Suprapubic skin (tissue), 4 donors: ENCODE measurements at regions not wholly inside any gene's neighbourhood (a gene's known extent, or its start where the extent isn't known, plus 50 kb on each side); places are given as distances from the start of the nearest gene placed in this dataset.
A peak's percentile ranks its signal among the peaks of the same experiment; 100 is the strongest.
"Not testable (repeated sequence)": the region's sequence is repeated elsewhere in the genome, so short reads cannot be mapped to it uniquely, and the experiment has no call there.

ENCODE experiments used
- DNase-seq, 2 donors: peaks; one replicate each; pipeline ENCODE4 v3.0.0-alpha.2; 2019; ENCODE audit warnings: low spot score in 2 of 2
- H3K27ac ChIP-seq: fragments of 200-600 bp; sonication (generic); one replicate; pipeline ENCODE4 v1.5.1; 2019
- H3K27me3 ChIP-seq: fragments of 200-600 bp; sonication (generic); one replicate; pipeline ENCODE4 v1.5.1; 2019
- H3K36me3 ChIP-seq: fragments of 200-600 bp; sonication (generic); one replicate; pipeline ENCODE4 v1.5.1; 2019
- H3K4me1 ChIP-seq: fragments of 200-600 bp; sonication (generic); one replicate; pipeline ENCODE4 v1.5.1; 2019
- H3K4me3 ChIP-seq: fragments of 200-600 bp; sonication (generic); one replicate; pipeline ENCODE4 v1.5.1; 2019; ENCODE audit warnings: mild to moderate bottlenecking
- H3K9me3 ChIP-seq: fragments of 200-600 bp; sonication (generic); one replicate; pipeline ENCODE4 v1.5.1; 2019
- EP300 ChIP-seq: sonication (generic); formaldehyde crosslinking; IDR thresholded peaks from one replicate; pipeline ENCODE4 v1.6.1; 2017; ENCODE audit warnings: antibody characterized with exemption
- POLR2A ChIP-seq, 2 donors: fragments of 450-650 bp; IDR thresholded peaks; one replicate each; pipeline ENCODE4 v1.6.1; 2017; ENCODE audit warnings: antibody characterized with exemption in 2 of 2, mild to moderate bottlenecking in 2 of 2, moderate library complexity in 2 of 2
- POLR2AphosphoS5 ChIP-seq, 3 donors: sonication (generic); formaldehyde crosslinking; IDR thresholded peaks; one replicate each; pipeline ENCODE4 v1.6.1; 2017; ENCODE audit warnings: antibody characterized with exemption in 3 of 3
- WGBS: methylation state at CpG from one replicate; pipeline ENCODE4 v1.1.5; 2018; 5-methylcytosine and 5-hydroxymethylcytosine counted together
- TF ChIP-seq, protein P1 (sequence below), 2 donors: fragments of 200-600 bp in 1 of 2; fragments of 450-650 bp in 1 of 2; sonication (generic) in 1 of 2; IDR thresholded peaks; one replicate each; pipeline ENCODE4 v1.5.1; 2016 to 2019; ENCODE audit warnings: antibody characterized with exemption in 2 of 2, mild to moderate bottlenecking in 1 of 2, moderate library complexity in 1 of 2

DNA sequence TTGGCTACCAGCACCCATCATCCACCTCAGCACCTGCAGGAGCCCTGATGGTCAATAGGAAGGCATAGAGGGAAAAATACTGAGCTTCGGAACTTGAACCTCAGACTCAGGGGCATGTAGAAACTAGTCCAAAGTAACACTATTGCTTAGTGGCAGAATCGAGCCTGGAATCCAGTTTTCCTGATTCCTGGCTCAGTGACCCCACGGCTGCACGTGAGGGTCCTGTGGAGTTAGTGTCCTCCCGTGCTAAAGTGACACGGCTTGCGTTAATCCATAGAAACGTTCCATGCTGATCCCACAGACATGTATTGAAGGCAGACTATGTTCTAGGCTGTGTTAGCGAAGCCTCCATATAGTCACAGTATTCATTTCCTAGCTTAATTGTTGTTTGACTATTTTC, 747.0 kb upstream of the TPTE start:
- Histone ChIP-seq H3K27ac (no peak overlapping the region), H3K4me3 (no peak overlapping the region), H3K4me1 (no peaks in the 10 kb centered on the region), H3K9me3 (peaks cover 44% of the 10 kb centered on the region), H3K36me3 (no peaks in the 10 kb centered on the region), H3K27me3 (no peaks in the 10 kb centered on the region)
- 75% methylated on average over 9 of the region's 9 CpGs for WGBS
- no peak for DNase-seq
- TF ChIP-seq, protein P1, sequence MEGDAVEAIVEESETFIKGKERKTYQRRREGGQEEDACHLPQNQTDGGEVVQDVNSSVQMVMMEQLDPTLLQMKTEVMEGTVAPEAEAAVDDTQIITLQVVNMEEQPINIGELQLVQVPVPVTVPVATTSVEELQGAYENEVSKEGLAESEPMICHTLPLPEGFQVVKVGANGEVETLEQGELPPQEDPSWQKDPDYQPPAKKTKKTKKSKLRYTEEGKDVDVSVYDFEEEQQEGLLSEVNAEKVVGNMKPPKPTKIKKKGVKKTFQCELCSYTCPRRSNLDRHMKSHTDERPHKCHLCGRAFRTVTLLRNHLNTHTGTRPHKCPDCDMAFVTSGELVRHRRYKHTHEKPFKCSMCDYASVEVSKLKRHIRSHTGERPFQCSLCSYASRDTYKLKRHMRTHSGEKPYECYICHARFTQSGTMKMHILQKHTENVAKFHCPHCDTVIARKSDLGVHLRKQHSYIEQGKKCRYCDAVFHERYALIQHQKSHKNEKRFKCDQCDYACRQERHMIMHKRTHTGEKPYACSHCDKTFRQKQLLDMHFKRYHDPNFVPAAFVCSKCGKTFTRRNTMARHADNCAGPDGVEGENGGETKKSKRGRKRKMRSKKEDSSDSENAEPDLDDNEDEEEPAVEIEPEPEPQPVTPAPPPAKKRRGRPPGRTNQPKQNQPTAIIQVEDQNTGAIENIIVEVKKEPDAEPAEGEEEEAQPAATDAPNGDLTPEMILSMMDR (IDR thresholded peaks at IDR 0.05): no peak

GRCh38 chr21:9774901-9775593, 746.3 kb upstream of the TPTE start:
- not testable (repeated sequence) for H3K4me3 ChIP-seq, H3K27me3 ChIP-seq, H3K36me3 ChIP-seq, H3K27ac ChIP-seq, H3K4me1 ChIP-seq
- DNase-seq: peak in 1 of 2 donors; percentile 76
- peaks cover 41% of the 10 kb centered on the region for H3K9me3 ChIP-seq
- WGBS: 78% methylated on average over 10 of the region's 10 CpGs

DNA sequence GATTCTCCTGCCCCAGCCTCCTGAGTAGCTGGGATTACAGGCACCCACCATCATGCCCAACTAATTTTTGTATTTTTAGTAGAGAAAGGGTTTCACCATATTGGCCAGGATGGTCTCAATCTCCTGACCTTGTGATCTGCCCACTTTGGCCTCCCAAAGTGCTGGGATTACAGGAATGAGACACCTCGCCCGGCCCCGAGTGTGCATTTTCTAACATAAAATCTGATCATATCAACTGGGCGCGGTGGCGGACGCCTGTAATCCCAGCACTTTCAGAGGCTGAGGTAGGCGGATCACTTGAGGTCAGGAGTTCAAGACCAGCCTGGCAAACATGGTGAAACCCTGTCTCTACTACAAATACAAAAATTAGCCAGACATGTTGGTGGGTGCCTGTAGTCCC, 745.5 kb upstream of the TPTE start:
- not testable (repeated sequence) for H3K4me1 ChIP-seq

DNA sequence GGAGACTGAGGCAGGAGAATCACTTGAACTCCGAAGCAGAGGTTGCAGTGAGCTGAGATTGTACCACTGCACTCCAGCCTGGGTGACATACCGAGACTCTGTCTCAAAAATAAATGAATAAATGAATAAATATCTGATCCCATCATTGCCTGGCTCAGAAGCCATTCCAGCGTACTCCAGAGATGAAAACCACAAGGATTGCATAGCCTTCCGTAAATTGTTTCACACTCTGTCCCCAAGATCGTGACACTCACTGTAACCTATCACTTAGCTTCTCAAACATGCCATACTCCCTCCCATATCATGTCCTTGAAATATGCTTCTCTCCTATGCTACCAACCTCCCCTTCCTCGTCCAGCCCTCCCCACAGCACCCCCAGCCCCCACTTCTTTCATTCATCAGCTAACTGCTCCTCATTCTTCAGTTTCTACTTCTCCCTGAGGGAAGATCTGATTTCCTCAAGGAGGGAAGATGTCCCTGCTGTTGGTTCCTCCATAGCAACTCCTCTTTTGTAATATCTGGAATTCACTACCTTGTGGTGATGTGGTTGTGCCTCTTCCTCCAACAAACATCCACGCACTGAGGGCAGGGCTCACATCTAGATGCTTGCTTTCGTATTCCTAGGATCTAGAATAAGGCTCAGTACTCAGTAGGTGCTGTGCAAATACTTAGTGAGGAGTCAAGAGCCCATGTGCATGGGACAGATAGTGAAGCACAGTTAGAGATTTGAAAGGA, 744.9 kb upstream of the TPTE start:
- H3K27ac ChIP-seq, H3K4me1 ChIP-seq, H3K4me3 ChIP-seq, DNase-seq, H3K36me3 ChIP-seq, H3K27me3 ChIP-seq: not testable (repeated sequence)
- 63% methylated on average over 8 of the region's 8 CpGs for WGBS
- H3K9me3 ChIP-seq: peaks cover 30% of the 10 kb centered on the region

More for the DNA sequence above, 745.5 kb upstream of the TPTE start:
- H3K9me3 ChIP-seq: peaks cover 34% of the 10 kb centered on the region
- H3K4me3 ChIP-seq, H3K27me3 ChIP-seq, H3K36me3 ChIP-seq, H3K27ac ChIP-seq: not testable (repeated sequence)
- 74% methylated on average over 8 of the region's 8 CpGs for WGBS
- DNase-seq: peak in 1 of 2 donors; percentile 85

DNA sequence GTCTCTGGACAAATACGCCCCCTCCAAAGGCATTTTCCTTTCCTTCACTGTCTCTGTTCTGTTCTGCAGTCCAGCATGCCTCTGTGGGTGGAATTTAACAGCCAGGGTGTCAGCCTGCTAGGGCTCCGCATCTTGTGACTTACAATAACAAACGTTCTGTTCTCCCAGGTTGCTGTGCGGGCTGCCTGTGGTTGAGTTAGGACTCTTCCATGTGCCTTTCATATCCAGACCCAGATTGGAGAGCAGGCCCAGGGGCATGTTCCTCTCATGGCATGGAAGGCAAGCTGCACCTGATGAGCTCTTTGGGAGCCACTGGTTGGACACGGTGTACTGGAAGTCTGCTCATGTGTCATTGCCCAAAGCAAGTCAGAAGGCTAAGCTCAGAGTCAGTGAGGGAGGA, 742.8 kb upstream of the TPTE start:
- H3K9me3 ChIP-seq: peaks cover 20% of the 10 kb centered on the region
- not testable (repeated sequence) for H3K36me3 ChIP-seq, H3K4me1 ChIP-seq, H3K4me3 ChIP-seq, H3K27me3 ChIP-seq, H3K27ac ChIP-seq
- peak in 1 of 2 donors; percentile 85 for DNase-seq
- 72% methylated on average over 5 of the region's 5 CpGs for WGBS

DNA sequence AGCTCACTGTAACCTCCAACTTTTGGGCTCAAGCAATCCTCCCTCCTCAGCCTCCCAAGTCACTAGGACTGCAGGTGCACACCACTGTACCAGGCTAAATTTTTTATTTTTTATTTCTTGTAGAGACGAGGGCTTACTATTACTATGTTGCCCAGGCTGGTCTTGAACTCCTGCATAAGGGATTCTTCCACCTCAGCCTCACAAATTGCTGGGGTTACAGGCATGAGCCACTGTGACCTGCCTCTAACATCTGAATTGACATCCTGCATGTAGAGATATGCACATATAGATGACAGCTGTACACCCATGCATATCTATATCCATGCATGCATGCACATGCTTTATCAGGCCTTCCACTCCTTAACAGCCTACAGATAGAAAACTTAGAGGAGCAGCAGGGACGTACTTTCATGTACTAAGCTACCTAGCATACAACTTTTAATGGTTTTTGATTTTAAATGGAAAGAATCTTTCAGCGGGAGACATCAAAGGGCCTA, 740.9 kb upstream of the TPTE start:
- H3K9me3 ChIP-seq: peaks cover 20% of the 10 kb centered on the region
- WGBS: 46% methylated on average over 3 of the region's 3 CpGs
- H3K27ac ChIP-seq: no peak overlapping the region
- TF ChIP-seq POLR2A (IDR thresholded peaks at IDR 0.05) (no peak), EP300 (no peak), POLR2AphosphoS5 (IDR thresholded peaks at IDR 0.05) (no peak)
- TF ChIP-seq, protein P1 (IDR thresholded peaks at IDR 0.05): no peak
- no peaks in the 10 kb centered on the region for H3K27me3 ChIP-seq
- H3K36me3 ChIP-seq: no peaks in the 10 kb centered on the region
- DNase-seq: no peak
- no peaks in the 10 kb centered on the region for H3K4me1 ChIP-seq
- H3K4me3 ChIP-seq: no peak overlapping the region

DNA sequence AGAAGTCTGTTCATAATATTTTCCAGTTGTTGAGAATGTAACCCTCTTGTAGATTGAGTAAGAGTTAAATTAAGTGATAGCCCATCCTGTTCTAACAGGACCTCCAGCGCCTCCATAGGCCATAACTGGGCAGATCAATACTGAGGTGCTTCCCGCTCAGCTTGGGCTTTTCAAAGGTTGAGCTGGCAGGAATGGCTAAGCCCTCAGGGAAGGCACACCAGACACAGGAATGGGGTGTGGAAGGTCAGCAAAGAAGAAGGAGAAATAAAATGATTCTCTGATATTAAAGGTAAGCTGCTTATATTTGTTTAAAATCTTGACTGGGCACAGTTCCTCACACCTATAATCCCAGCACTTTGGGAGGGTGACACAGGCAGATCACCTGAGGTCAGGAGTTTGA, 737.8 kb upstream of the TPTE start:
- H3K27ac ChIP-seq, DNase-seq, H3K36me3 ChIP-seq, H3K4me1 ChIP-seq, H3K4me3 ChIP-seq, H3K27me3 ChIP-seq: not testable (repeated sequence)
- peaks cover 10% of the 10 kb centered on the region for H3K9me3 ChIP-seq
- WGBS: 37% methylated on average over 2 of the region's 2 CpGs

GRCh38 chr21:9784201-9784600, 737.2 kb upstream of the TPTE start:
- H3K27me3 ChIP-seq, DNase-seq, H3K4me1 ChIP-seq, H3K4me3 ChIP-seq, H3K27ac ChIP-seq, H3K36me3 ChIP-seq: not testable (repeated sequence)
- H3K9me3 ChIP-seq: peaks cover 11% of the 10 kb centered on the region
- 40% methylated on average over 1 of the region's 1 CpG for WGBS

DNA sequence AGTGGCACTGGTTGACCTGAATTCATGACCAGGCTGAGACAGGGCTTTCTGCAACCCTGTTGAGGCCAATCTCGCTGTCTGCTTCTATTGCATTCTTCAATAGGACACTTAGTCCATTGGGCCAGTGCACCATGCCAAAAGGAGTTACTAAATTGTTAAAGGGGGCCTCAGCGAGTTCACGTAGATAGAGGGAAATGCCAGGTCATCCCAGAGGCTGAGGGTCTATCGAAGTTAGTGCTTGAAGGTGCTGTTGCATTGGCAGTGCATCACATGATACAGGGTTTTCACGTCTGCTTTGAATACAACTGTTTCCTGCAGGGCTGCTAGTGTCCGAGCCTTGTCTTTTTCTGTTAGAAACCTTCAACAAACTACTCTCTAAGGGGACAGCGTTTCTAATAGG, 735.3 kb upstream of the TPTE start:
- H3K4me1 ChIP-seq, H3K27ac ChIP-seq, H3K4me3 ChIP-seq, H3K27me3 ChIP-seq, H3K36me3 ChIP-seq, DNase-seq: not testable (repeated sequence)
- 52% methylated on average over 7 of the region's 7 CpGs for WGBS
- H3K9me3 ChIP-seq: peaks cover 25% of the 10 kb centered on the region

- H3K4me1 ChIP-seq, H3K27me3 ChIP-seq, H3K36me3 ChIP-seq, DNase-seq, H3K27ac ChIP-seq, H3K4me3 ChIP-seq: not testable (repeated sequence)
- WGBS: 68% methylated on average over 5 of the region's 5 CpGs
- H3K9me3 ChIP-seq: peaks cover 28% of the 10 kb centered on the region
Measured at GRCh38 chr21:9788281-9788680, 733.1 kb upstream of the TPTE start.

GRCh38 chr21:9790354-9790753, 731.0 kb upstream of the TPTE start:
- not testable (repeated sequence) for H3K36me3 ChIP-seq, H3K27ac ChIP-seq, H3K4me3 ChIP-seq, H3K4me1 ChIP-seq, H3K27me3 ChIP-seq, DNase-seq
- 76% methylated on average over 6 of the region's 6 CpGs for WGBS
- peaks cover 25% of the 10 kb centered on the region for H3K9me3 ChIP-seq

GRCh38 chr21:9791453-9791852, 729.9 kb upstream of the TPTE start:
- H3K9me3 ChIP-seq: peaks cover 25% of the 10 kb centered on the region
- H3K4me1 ChIP-seq, H3K36me3 ChIP-seq, H3K4me3 ChIP-seq, H3K27me3 ChIP-seq, H3K27ac ChIP-seq, DNase-seq: not testable (repeated sequence)
- 55% methylated on average over 2 of the region's 2 CpGs for WGBS
